Uterus (tissue), 3 donors: ENCODE measurements at regions not wholly inside any gene's neighbourhood (a gene's known extent, or its start where the extent isn't known, plus 50 kb on each side); places are given as distances from the start of the nearest gene placed in this dataset.

Source experiments
- DNase-seq, 2 donors: peaks; one replicate each; pipeline ENCODE4 v3.0.0-alpha.2; 2019 to 2020
- H3K27ac ChIP-seq, 2 donors: fragments of 200-600 bp; sonication (generic); 1 replicate in 1 of 2; 2 replicates in 1 of 2; pipeline ENCODE4 v1.5.1; 2016 to 2018
- H3K27me3 ChIP-seq, 2 donors: fragments of 200-600 bp; sonication (generic); one replicate each; pipeline ENCODE4 v1.5.1; 2018 to 2019; ENCODE audit warnings: control low read depth in 1 of 2
- H3K36me3 ChIP-seq, 2 donors: fragments of 200-600 bp; sonication (generic); one replicate each; pipeline ENCODE4 v1.5.1; 2019; ENCODE audit warnings: control low read depth in 1 of 2
- H3K4me1 ChIP-seq, 2 donors: fragments of 200-600 bp; sonication (generic); one replicate each; pipeline ENCODE4 v1.5.1; 2018 to 2019; ENCODE audit warnings: control low read depth in 1 of 2
- H3K4me3 ChIP-seq, 2 donors: fragments of 200-600 bp; sonication (generic); 1 replicate in 1 of 2; 2 replicates in 1 of 2; pipeline ENCODE4 v1.5.1; 2018 to 2019; ENCODE audit warnings: mild to moderate bottlenecking in 1 of 2
- H3K9me3 ChIP-seq, 2 donors: fragments of 200-600 bp; sonication (generic); one replicate each; pipeline ENCODE4 v1.5.1; 2019; ENCODE audit warnings: control low read depth in 1 of 2
- CTCF ChIP-seq, 4 experiments: fragments of 200-600 bp in 2 of 4; fragments of 450-650 bp in 2 of 4; sonication (generic) in 2 of 4; IDR thresholded peaks; one replicate each; pipeline ENCODE4 v1.5.1; 2016 to 2019; ENCODE audit warnings: antibody characterized with exemption in 4 of 4, mild to moderate bottlenecking in 2 of 4, moderate library complexity in 1 of 4
- POLR2A ChIP-seq, 2 donors: fragments of 450-650 bp; IDR thresholded peaks; one replicate each; pipeline ENCODE4 v1.6.1; 2016; ENCODE audit warnings: antibody characterized with exemption in 2 of 2, mild to moderate bottlenecking in 1 of 2, moderate library complexity in 1 of 2
- intact Hi-C: fragments of 100-400 bp; cut with DNase I; formaldehyde crosslinking; loops from one replicate; pipeline ENCODE4 v1.15.1; 2023; ENCODE audit warnings: low total_unique reads
- donor health status: DM: yes; HTN: yes; CAD: no.

- no peaks in the 10 kb centered on the region for H3K4me1 ChIP-seq
- no peak overlapping the region for H3K4me3 ChIP-seq
- no peak overlapping the region for H3K27ac ChIP-seq
- H3K36me3 ChIP-seq, result no peaks in the 10 kb centered on the region
- no peaks in the 10 kb centered on the region for H3K27me3 ChIP-seq
- intact Hi-C loops, result no loop called here
- no peak for DNase-seq
- no peaks in the 10 kb centered on the region for H3K9me3 ChIP-seq
- TF ChIP-seq POLR2A (IDR thresholded peaks at IDR 0.05), result no peak
- TF ChIP-seq CTCF (IDR thresholded peaks at IDR 0.05), result no peak
Measured at GRCh38 chr12:107492393-107493134, 193.0 kb upstream of the PWP1 start.

- no peaks in the 10 kb centered on the region for H3K27me3 ChIP-seq
- H3K4me3 ChIP-seq, result no peak overlapping the region
- TF ChIP-seq CTCF (IDR thresholded peaks at IDR 0.05), result no peak
- TF ChIP-seq POLR2A (IDR thresholded peaks at IDR 0.05), result no peak
- DNase-seq, result no peak
- H3K36me3 ChIP-seq, result no peaks in the 10 kb centered on the region
- H3K9me3 ChIP-seq, result no peaks in the 10 kb centered on the region
- no peak overlapping the region for H3K27ac ChIP-seq
- intact Hi-C loops, result no loop called here
- H3K4me1 ChIP-seq, result no peaks in the 10 kb centered on the region
Measured at GRCh38 chr12:107493135-107493494, 192.5 kb upstream of the PWP1 start.

GRCh38 chr12:107493666-107494065 lies 191.9 kb upstream of the PWP1 start:
- Histone ChIP-seq H3K27me3 (no peaks in the 10 kb centered on the region), H3K9me3 (no peaks in the 10 kb centered on the region), H3K4me3 (no peak overlapping the region), H3K4me1 (no peaks in the 10 kb centered on the region), H3K36me3 (no peaks in the 10 kb centered on the region), H3K27ac (no peak overlapping the region)
- intact Hi-C loops, result no loop called here
- no peak for DNase-seq
- no peak for TF ChIP-seq POLR2A (IDR thresholded peaks at IDR 0.05)
- no peak for TF ChIP-seq CTCF (IDR thresholded peaks at IDR 0.05)

- no peaks in the 10 kb centered on the region for H3K36me3 ChIP-seq
- no peak overlapping the region for H3K4me3 ChIP-seq
- H3K4me1 ChIP-seq, result no peaks in the 10 kb centered on the region
- intact Hi-C loops, result no loop called here
- DNase-seq, result no peak
- no peak for TF ChIP-seq POLR2A (IDR thresholded peaks at IDR 0.05)
- TF ChIP-seq CTCF (IDR thresholded peaks at IDR 0.05), result no peak
- H3K27ac ChIP-seq, result no peak overlapping the region
- no peaks in the 10 kb centered on the region for H3K27me3 ChIP-seq
- no peaks in the 10 kb centered on the region for H3K9me3 ChIP-seq
Measured at GRCh38 chr12:107494331-107494730, 191.3 kb upstream of the PWP1 start.

- Histone ChIP-seq H3K4me3 (no peak overlapping the region), H3K36me3 (no peaks in the 10 kb centered on the region), H3K27ac (no peak overlapping the region), H3K9me3 (no peaks in the 10 kb centered on the region), H3K27me3 (no peaks in the 10 kb centered on the region), H3K4me1 (no peaks in the 10 kb centered on the region)
- TF ChIP-seq CTCF (IDR thresholded peaks at IDR 0.05) (no peak), POLR2A (IDR thresholded peaks at IDR 0.05) (no peak)
- no peak for DNase-seq
- intact Hi-C loops, result no loop called here
Measured at GRCh38 chr12:107495604-107496003, 190.0 kb upstream of the PWP1 start.
